A204.1 (cell line): ENCODE measurements at regions not wholly inside any gene's neighbourhood (a gene's known extent, or its start where the extent isn't known, plus 50 kb on each side); places are given as distances from the start of the nearest gene placed in this dataset.

Source experiments
- FAIRE-seq: peaks from 2 replicates; lab custom pipeline; 2012; peaks lifted over from hg19 to GRCh38; lab: Jason Lieb, UNC

DNA sequence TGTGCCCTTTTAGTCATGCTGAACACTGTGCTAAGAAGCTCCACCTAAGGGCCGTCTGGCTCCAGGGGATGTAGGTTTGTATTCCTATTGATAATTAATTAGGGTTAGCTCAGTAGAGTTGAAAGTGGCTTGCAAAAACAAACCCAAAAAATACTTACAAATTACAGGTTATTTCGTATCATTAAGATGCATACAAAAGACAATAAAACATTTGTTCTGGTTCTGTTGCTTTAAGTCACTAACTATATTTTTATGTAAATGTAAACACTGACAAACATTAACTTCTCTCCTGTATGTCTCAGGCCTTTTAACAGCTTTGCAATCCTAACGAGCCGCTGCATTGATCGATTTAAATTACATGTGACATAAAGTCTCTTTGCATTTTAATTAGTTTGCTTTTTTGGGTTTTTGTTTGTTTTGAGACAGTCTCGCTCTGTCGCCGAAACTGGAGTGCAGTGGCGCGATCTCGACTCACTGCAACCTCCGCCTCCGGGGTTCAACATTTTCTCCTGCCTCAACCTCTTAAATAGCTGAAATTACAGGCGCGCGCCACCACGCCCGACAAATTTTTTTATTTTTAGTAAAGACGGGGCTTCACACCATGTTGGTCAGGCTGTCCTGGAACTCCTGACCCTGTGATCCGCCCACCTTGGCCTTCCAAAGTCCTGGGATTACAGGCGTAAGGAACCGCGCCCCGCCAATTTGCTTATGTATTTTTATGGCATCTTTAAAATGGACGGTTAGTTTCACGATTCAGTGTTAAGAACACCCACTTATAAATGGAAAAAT lies 110.9 kb downstream of the HFE start:
- FAIRE-seq: no peak

DNA sequence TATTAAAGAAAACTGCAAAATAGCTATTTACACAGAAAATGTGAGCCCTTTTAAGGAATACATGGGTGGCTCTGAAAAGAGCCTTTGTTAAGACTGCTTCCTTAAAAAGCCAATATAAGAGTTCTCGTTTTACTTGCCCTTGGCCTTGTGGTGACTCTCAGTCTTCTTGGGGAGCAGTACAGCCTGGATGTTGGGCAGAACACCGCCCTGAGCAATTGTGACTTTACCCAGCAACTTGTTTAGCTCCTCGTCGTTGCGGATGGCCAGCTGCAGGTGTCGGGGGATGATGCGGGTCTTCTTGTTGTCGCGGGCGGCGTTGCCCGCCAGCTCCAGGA lies 111.5 kb downstream of the HFE start:
- FAIRE-seq: no peak

DNA sequence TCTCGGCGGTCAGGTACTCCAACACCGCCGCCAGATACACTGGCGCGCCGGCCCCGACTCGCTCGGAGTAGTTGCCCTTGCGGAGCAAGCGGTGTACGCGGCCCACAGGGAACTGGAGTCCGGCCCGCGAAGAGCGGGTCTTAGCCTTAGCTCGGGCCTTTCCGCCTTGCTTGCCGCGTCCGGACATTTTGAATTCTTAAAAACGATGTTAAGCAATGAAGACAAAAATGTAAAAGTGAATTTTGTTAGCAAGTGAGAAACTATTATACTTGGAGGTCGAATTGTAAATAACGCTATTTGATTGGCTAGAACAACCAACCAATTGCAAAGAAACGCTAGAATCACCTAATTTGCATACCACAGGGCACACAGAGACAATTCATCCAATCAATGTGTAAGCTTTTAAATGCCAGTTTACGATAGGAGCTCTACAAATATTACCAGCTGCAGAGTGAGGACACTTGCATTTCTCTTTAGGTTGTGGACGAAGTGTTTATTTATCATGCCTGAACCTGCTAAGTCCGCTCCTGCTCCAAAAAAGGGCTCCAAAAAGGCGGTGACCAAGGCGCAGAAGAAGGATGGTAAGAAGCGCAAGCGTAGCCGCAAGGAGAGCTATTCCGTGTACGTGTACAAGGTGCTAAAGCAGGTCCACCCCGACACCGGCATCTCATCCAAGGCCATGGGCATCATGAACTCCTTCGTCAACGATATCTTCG lies 112.0 kb downstream of the HFE start:
- peak; percentile 98 for FAIRE-seq

DNA sequence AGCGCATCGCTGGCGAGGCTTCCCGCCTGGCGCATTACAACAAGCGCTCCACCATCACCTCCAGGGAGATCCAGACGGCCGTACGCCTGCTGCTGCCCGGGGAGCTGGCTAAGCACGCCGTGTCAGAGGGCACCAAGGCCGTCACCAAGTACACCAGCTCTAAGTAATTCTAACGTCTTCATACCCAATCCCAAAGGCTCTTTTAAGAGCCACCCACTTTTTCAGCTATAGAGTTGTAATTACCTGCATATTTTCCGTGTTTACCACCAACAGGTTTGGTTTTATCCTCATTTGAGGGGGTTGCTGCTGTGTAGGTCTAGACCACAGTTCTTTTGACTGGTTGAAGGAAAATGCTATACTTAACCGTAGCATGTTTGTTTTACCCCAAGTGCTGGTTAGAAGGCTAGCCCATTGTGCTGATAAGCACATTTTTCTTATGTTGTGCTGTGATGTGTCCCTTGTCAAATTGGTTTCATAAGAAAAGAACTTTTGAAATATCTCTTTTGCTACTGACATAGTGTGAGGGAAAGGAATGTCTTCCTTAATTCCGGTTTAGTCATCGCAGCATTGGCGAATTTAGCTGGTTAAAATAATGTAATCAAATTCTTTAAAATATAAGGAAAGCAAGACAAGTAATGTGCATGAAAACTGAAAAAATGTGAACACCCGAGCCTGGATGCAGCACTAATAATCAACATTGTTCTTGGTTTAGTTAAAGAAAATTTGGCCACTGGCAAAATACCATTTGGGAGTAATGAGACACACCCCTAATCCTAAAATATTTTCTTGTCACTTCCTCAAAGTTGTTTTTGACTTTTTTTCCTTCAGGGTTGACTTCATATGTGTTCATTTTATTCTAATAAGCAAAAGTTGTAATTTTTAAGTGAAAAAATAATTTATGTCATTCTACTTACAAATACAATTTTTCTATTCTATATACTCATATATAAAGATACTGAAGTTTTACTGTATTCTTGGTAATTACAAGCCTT lies 112.8 kb downstream of the HFE start:
- no peak for FAIRE-seq

DNA sequence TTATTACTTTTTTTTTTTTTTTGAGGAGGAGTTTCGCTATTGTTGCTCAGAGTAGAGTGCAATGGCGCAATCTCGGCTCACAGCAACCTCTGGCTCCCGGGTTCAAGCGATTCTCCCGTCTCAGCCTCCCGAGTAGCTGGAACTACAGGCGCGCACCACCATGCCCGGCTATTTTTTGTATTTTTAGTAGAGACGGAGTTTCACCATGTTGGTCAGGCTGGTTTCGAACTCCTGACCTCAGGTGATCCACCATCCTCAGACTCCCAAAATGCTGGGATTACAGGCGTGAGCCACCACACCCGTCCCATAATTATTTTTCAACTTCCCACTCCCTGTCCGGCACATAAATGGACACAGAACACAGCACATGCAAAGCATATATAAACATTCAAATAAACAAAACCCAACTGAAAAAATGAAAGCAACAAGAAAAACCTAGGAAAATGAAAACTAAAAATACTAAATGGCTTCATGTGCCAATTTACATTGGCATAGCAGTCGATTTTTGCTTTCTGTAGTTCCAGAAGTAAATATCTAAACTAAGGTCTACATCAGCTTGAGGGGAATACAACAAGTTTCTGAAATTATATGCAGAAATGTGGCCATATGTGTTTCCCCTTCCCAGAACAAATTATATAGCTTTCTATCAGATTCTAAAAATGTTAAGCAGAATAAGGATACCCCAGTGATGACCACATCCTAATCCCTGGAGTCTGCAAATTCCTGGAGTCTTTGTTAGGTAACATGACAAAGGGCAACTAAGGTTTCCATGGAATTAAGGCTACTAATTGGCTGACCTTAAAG lies 113.9 kb downstream of the HFE start:
- no peak for FAIRE-seq

DNA sequence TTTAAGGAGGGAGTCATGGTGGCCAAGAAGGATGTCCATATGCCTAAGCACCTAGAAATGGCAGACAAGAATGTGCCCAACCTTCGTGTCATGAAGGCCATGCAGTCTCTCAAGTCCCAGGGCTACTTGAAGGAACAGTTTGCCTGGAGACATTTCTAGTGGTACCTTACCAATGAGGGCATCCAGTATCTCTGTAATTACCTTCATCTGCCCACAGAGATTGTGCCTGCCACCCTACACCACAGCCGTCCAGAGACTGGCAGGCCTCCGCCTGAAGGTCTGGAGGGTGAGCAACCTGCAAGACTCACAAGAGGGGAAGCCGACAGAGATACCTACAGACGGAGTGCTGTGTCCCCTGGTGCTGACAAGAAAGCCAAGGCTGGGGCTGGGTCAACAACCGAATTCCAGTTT lies 115.0 kb downstream of the HFE start:
- FAIRE-seq: no peak

DNA sequence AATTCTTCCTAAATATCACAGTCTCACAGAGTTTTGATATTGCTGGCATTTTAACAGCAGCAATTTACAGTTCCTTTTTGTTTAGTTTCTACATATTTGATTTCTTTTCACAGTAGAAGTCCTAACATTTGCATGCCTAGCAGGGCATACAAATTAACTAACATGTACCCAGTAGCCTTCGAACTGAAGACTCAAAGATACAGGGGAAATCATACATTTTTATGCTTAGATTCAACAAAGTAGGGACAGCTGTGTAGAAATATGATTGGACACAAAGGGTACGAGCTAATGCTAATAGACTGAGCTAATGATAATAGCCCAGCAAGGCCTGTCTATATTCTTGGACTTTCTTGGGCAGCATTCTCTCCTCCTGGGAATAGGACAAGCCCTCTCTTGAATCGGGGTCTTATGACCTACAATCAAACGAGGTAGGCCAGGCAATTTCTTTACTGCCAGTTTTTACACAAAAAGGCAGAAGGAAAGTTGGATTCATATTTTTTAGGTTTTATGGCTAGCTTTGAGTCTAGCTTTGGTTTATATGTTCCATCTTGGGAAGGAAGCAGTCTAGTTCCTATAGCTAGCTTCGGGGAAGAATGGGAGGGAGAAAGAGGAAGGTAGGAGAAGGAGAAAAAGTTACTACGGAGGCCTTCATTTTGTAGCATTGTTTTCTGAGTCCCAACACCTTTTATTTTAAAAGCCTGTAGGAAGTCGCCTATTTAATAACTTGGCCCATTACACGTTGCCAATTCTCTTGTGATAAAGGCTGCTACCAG lies 115.8 kb downstream of the HFE start:
- no peak for FAIRE-seq

DNA sequence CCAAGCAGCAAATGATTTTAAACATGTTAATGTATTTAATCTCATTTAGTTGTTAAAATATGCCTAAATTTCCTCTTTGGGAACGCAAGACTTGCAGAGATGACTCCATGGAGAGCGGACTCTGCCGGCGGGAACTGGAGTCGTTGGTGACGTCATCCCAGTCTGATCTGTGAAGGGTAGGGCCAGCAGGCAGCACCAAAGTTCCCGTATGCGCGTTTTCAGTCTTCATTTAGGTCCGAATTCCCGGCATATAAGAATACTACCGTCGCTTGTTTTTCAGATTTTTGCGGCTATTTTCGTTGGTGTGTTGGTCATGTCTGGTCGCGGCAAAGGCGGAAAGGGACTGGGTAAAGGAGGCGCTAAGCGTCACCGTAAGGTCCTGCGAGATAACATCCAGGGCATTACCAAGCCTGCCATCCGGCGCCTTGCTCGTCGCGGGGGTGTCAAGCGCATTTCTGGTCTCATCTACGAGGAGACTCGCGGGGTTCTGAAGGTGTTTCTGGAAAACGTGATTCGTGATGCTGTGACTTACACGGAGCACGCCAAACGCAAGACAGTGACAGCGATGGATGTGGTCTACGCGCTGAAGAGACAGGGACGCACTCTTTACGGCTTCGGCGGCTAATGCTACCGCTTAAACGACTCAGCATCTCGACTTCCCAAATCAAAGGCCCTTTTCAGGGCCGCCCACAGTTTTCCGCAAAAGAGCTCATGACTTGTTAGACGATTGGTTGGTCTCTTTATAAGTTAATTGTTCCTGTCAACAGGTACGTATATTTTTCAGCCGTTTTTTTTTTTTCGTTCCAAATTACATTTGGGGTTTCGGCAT lies 117.3 kb downstream of the HFE start:
- FAIRE-seq: peak; percentile 85

DNA sequence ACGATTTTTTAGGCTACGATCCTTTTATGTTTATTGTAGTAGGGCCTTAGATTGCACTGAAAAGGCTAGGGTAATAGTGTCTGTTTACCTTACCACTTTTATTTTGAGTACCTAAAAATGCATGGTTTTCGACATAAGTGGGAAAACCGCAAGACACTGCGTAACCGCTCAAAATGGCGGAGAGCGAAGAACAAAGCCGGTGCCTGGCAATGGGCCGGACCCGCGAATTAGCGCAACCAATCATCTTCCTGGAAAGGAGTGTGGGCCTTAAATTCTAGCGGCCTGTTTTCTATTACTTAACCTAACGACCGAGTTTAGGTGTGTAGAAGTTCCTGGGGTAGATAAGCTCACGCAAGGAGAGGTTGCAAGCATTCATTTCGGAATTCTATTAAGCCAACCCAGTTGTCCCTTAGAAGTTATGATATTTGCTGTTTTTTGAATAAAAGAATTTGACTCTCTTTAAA lies 118.0 kb downstream of the HFE start:
- peak; percentile 48 for FAIRE-seq

DNA sequence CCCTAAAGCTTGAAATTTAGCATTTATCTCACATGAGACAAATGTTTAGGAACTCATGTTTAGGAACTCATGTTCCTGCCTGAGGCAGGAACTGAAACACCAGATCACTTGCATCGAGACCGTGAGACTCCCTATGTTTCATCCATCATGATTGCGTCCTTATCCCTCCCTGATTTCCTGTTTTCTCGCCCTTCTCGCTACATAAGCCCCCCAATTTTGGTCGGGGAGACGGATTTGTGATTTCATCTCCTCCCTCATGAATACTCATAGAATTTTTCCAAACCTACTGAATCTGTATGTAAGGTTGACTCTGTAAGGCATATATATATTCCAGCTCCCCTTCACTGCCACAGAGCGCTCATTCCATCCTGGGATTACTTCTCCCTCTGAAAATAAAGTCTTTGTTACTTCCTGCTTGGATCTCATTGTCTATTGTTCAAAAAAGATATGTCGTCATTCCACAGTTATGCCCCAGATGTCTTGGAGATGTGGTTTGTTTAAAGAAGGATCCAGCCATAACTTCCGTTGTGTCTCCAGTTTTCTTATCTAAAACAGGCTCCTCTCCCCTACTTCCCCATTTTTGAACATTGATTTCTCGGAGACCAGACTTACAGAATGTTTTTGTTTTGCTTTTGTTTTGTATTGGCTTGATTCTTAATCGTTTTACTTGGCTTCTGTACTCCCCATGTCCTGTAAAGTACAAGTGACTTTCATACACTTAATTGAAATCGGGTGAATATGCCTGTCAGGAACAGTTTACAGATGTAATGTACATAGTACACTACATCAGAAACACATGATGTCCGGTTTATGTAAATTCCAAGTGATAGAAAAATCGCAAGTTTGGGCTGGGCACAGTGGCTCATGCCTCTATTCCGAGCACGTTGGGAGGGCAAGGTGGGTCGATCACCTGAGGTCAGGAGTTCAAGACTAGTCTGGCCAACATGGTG lies 118.7 kb downstream of the HFE start:
- no peak for FAIRE-seq

DNA sequence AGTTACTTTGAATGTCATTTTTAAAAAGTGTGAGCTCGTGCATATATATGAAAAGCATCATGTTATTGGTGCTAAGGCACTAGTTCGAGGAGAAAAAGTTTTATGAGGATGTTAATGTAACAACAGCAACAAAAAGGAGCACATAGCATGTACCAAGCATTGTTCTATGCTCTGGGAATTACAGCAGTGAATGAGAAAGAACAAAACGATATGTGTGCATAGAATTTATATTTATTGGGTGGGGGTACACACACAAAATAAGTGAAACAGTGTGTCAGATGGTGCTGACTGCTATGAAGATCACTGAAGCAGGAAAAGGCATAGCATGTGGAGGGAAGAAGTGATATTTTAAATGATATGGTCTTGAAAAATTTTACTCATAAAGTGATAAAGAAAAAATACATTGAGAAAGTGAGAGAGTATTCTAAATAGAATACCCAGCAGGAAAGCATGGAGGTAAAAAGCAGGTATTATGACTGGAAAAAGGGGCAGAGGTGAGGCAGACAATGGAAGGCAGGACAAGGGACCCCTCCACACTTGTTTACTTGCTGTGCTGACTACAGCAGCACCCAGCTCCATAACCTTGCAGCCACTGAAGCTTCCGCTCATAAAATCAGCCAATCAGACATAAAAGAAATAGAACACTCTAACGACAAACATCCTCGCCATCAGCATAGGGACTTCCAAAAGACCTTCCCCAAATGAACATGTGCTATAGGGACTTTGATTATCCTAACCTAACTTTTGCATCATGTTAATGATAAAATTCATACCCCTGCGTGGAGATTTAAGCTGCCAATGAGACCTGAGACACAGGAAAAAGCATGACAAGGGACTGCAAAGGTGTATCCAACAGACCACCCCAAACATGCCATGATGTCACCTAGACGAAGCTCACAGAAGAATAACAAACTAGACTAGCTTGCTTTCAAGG lies 119.9 kb downstream of the HFE start:
- FAIRE-seq: no peak

DNA sequence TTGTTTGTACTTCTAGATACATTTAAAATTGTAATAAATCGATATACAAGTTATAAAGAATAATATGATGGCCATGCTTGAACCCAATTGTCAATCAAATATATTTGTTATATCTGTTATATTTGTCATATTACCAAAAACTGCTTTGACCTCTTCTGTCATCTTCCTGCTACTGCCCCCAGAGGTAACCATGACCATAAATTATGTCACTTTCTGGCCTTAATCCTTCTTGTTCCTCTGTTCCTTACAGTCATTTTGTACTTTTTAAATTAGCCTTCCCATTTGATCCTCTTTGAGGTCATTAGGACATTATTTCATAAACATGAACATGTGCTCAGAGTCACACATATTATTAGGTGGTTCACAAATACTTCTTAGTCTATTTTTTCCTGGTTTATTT lies 124.7 kb downstream of the HFE start:
- FAIRE-seq: no peak

DNA sequence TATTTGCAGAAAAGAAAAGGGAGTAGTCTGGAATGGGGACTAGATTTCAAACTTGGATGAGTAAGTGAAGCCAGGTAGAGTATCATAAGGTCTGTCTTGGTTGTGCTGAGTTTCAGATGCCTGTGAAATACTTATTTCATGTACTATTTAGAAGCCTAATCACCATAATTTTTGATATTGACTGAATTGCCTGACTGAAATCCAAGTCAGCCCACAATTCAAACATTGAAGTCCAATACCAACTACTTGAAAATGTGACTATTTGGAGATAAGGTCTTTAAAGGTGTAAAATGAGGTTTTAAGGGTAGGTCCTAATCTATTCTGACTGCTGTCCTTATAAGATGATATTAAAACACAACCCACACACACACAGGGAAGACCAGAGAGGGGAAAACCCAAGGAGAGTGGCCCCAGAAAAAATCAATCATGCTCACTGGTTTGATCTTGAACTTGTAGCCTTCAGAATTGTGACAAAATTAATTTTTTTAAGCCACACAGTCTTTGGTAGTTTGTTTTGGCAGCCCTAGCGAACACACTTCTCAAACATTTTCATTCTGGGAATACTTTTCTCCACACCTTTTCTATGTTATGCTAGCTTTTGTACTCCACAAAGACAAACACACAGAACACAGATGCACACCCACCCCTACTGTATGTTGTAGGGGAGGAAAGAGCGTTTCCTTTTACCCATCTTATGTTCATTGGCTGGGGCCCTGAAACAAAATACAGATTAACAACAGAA lies 126.3 kb downstream of the HFE start:
- FAIRE-seq: no peak

DNA sequence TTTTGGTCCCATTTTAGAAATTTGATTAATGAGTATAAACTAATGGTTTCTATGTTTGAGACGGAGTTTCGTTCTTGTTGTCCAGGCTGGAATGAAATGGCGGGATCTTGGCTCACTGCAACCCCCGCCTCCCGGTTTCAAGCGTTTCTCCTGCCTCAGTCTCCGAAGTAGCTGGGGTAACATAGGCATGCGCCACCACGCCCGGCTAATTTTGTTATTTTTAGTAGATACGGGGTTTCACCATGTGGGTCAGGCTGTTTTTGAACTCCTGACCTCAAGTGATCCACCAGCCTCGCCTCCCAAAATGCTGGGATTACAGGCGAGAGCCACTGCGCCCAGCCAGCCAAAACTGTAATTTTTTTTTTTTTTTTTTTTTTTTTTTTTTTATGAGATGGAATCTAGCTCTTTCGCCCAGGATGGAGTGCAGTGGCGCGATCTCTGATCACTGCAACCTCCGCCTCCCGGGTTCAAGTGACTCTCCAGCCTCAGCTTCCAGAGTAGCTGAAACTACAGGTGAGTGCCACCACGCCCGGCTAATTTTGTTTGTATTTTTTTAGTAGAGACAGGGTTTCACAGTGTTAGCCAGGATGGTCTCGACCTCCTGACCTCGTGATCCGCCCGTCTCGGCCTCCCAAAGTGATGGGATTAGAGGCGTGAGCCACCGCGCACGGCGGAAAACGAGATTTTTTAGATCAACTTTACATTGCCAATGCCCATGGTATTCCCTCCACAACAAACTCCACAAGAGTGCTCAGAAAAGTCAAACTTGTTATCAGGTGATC lies 127.8 kb downstream of the HFE start:
- no peak for FAIRE-seq

DNA sequence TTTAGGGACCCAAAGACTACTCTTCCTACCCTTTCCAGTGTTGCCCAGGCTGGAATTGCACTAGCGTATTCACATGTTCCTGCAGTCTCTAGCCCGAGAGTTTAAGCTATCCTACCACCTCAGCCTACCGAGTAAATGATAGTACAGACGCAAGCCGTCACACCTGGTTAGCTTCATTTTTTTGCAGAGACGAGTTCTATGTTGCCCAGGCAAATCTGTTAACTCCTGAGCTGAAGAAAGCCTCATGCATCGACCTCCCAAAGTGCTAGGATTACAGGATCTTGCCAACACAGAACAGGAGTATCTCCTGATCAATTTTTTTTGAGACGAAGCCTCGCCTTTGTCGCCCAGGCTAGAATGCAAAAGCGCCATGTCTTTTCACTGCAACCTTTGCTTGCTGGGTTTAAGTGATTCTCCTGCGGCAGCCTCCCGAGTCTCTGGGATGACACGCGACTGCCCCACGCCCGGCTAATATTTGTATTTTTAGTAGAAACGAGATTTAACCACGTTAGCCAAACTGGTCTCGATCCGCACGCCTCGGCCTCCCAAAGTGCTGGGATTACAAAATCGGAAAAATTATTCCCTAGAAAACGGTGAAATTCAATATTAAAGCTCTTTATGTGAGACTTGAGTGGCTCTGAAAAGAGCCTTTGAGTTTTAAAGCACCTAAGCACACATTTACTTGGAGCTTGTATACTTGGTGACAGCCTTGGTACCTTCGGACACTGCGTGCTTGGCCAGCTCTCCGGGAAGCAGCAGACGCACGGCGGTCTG lies 128.5 kb downstream of the HFE start:
- no peak for FAIRE-seq
